ENCODE measurements at regions not wholly inside any gene's neighbourhood (a gene's known extent, or its start where the extent isn't known, plus 50 kb on each side); places are given as distances from the start of the nearest gene placed in this dataset.

DNA sequence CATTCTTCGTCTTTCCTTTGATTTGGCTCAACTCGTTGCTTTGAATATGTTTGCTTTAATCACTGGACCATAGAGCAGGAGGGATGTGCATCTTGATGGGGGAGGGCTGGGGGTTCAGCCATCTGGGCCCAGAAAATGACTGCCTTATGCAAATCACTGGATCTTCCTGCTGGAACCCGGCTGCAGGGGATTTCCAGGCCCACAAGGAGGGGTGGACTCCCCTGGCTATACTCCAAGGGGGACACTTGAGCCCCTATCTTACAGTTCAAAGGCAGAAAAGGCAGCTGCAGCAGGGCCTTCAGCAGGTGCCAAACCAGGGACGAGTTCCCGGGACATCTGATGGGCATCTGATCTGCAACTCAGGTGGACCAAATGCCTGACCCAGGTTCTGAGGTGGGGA is 122.5 kb downstream of the DICER1 start:
- Mint-ChIP-seq H3K4me1 (peaks cover 0 to 9% (median 1%) of the 10 kb centered on the region in 3 donors), H3K4me3 (peak overlapping the region in 1 of 4 donors; percentile 19), H3K27me3 (peaks cover under 1% of the 10 kb centered on the region), H3K9me3 (peaks cover 0 to 2% (median 2%) of the 10 kb centered on the region in 3 donors), H3K36me3 (no peaks in the 10 kb centered on the region), H3K27ac (no peak overlapping the region)

DNA sequence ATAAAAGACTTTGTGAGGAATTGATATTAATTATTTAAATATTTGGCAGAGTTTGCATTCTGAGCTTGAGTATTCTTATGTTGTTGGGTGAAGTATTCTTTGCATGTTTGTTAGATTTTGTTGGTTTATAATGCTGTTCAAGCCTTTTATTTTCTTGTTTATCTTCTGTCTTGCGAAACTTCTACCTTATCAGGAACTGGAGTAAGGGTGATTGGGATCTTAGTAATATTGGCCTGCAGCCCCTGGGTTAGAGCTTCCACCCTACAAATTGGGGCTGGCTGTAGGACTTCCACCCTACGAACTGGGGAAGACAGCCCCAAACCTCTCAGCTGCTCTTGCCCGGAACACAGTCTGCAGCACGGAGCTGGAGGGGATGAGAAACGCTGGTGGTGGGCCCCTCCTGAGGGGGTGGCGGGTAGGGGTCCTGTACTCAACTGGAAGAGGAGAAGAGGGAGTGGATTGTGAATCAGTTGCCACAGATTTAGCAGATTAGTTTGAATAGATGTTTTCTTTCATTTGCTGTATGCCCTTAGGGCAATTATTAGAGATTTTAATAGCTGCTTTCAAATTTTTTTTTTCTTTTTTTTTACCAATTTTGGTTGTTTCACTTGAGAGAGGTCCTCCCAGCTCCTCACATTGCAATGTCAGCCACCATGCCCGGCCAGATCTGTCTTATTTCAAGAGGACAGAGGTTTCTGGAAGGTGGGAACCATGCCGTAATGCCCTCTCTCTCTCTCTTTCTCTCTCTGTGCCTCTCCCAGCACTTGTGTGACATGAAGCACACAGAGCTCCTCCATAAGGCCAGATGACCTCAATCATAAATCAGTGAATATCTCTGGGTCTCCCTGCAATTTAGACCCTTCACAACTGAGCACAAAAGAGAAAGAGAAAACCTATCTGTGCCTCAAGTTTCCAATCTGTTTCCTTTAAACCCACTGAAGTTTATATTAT is 123.4 kb downstream of the DICER1 start:
- Mint-ChIP-seq H3K27me3 (no peaks in the 10 kb centered on the region), H3K27ac (no peak overlapping the region), H3K4me1 (peaks cover 0 to 9% (median 1%) of the 10 kb centered on the region in 3 donors), H3K9me3 (peaks cover 2 to 7% (median 5%) of the 10 kb centered on the region in 3 donors), H3K36me3 (no peaks in the 10 kb centered on the region), H3K4me3 (peak overlapping the region in 1 of 4 donors; percentile 24)

- Mint-ChIP-seq H3K27me3 (peaks cover 2% of the 10 kb centered on the region), H3K4me1 (peaks cover 0 to 9% (median 1%) of the 10 kb centered on the region in 3 donors), H3K27ac (no peak overlapping the region), H3K36me3 (no peaks in the 10 kb centered on the region), H3K4me3 (no peak overlapping the region), H3K9me3 (peaks cover 2 to 7% (median 5%) of the 10 kb centered on the region in 3 donors)
Measured at GRCh38 chr14:95033031-95033430, 124.3 kb downstream of the DICER1 start.

- peaks cover 0 to 9% (median 7%) of the 10 kb centered on the region in 3 donors for H3K9me3 Mint-ChIP-seq
- no peak overlapping the region for H3K27ac Mint-ChIP-seq
- H3K4me3 Mint-ChIP-seq: no peak overlapping the region
- peaks cover 2% of the 10 kb centered on the region for H3K27me3 Mint-ChIP-seq
- no peaks in the 10 kb centered on the region for H3K4me1 Mint-ChIP-seq
- H3K36me3 Mint-ChIP-seq: peaks cover 2% of the 10 kb centered on the region
Measured at GRCh38 chr14:95026851-95027463, 130.4 kb downstream of the DICER1 start.

DNA sequence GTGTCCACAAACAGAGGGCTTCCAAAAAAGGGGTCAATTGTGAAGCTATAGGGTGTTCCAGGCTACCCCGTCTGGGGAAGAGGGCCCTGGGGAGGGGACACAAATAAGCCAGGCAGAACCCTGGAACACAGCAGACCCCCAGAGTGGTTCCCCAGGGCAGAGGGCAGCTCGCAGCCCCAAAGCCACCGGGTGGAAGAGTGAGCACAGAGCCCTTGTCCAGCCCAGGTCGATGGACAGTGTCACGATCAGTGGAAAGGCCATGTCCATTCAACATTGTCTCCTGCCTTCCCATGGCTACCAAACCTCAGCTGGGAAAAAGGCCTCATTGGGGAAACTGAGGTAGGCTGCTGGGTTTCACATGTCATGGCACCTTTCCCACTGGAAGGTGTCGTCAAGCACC is 131.4 kb downstream of the DICER1 start:
- Mint-ChIP-seq H3K27ac (no peak overlapping the region), H3K4me1 (no peaks in the 10 kb centered on the region), H3K9me3 (peaks cover 0 to 15% (median 9%) of the 10 kb centered on the region in 3 donors), H3K4me3 (no peak overlapping the region), H3K36me3 (peaks cover 2% of the 10 kb centered on the region), H3K27me3 (peaks cover 2% of the 10 kb centered on the region)

DNA sequence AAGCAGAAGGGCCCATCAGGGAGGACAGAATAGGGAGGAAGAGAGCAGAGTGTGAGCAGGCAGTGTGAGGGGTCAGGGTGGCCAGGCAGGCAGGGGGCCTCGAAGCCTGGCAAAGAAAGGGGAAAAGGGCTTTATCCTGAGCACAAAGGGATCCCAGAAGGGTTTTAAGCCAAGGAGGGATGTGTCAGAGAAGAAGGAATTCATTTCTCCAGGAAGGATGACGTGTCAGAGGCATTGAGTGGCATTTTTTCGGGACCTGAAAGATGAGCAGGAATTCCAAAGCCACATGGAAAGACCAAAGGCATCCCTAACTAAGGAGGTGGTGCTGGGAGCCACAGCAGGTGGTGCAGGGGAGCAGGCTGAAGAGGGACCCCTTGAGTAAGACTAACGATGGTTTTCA is 132.1 kb downstream of the DICER1 start:
- peaks cover 2% of the 10 kb centered on the region for H3K36me3 Mint-ChIP-seq
- H3K27me3 Mint-ChIP-seq: peaks cover 2% of the 10 kb centered on the region
- H3K9me3 Mint-ChIP-seq: peaks cover 0 to 15% (median 7%) of the 10 kb centered on the region in 3 donors
- no peaks in the 10 kb centered on the region for H3K4me1 Mint-ChIP-seq
- H3K27ac Mint-ChIP-seq: no peak overlapping the region
- no peak overlapping the region for H3K4me3 Mint-ChIP-seq

- Mint-ChIP-seq H3K4me1 (no peaks in the 10 kb centered on the region), H3K27me3 (peaks cover 2% of the 10 kb centered on the region), H3K27ac (no peak overlapping the region), H3K4me3 (no peak overlapping the region), H3K9me3 (peaks cover 0 to 14% (median 7%) of the 10 kb centered on the region in 3 donors), H3K36me3 (peaks cover 2% of the 10 kb centered on the region)
Measured at GRCh38 chr14:95024380-95024779, 132.9 kb downstream of the DICER1 start.

GRCh38 chr14:95023886-95024285 is 133.4 kb downstream of the DICER1 start:
- Mint-ChIP-seq H3K27me3 (peaks cover 2% of the 10 kb centered on the region), H3K4me3 (no peak overlapping the region), H3K27ac (no peak overlapping the region), H3K36me3 (peaks cover 2% of the 10 kb centered on the region), H3K9me3 (peaks cover 0 to 10% (median 2%) of the 10 kb centered on the region in 3 donors), H3K4me1 (no peaks in the 10 kb centered on the region)

DNA sequence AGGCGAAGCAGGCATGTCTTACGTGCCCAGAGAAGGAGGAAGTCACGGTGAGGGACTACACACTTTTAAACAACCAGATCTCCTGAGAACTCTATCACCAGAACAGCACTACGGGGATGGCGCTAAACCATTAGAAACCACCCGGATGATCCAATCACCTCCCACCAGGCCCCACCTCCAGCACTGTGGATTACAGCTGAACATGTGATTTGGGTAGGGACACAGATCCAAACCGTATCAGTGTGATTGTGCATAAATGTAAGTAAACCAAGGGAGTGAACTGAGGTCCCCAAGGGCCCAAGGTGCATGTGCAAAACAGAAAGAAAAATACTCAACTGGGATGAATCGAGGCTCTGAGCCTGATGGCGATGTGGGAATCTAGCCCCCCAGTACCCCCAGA is 134.2 kb downstream of the DICER1 start:
- Mint-ChIP-seq H3K27ac (no peak overlapping the region), H3K36me3 (peaks cover 2% of the 10 kb centered on the region), H3K4me3 (no peak overlapping the region), H3K4me1 (no peaks in the 10 kb centered on the region), H3K9me3 (peaks cover 0 to 10% (median 2%) of the 10 kb centered on the region in 3 donors), H3K27me3 (peaks cover under 1% of the 10 kb centered on the region)

DNA sequence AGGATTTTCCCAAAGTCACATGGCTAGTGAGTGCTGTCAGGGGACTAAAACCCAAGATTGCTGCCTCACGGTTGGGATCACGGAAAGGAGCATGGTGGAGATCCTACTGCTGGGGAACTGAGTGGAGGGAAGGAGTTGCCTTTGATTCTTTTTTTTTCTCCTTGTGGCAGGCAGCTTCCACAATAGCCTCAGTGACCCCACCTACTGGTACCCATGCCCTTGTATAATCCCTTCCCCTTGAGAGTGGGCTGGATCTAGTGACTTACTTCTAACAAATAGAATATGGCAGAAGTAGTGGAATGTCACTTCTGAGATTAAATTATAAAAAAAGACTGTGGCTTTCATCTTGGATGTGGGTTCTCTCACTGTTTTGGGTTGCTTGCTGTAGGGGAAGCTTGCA is 135.7 kb downstream of the DICER1 start:
- no peaks in the 10 kb centered on the region for H3K4me1 Mint-ChIP-seq
- peaks cover 2% of the 10 kb centered on the region for H3K36me3 Mint-ChIP-seq
- no peaks in the 10 kb centered on the region for H3K27me3 Mint-ChIP-seq
- H3K9me3 Mint-ChIP-seq: peaks cover 0 to 10% (median 0%) of the 10 kb centered on the region in 3 donors
- no peak overlapping the region for H3K4me3 Mint-ChIP-seq
- H3K27ac Mint-ChIP-seq: no peak overlapping the region

DNA sequence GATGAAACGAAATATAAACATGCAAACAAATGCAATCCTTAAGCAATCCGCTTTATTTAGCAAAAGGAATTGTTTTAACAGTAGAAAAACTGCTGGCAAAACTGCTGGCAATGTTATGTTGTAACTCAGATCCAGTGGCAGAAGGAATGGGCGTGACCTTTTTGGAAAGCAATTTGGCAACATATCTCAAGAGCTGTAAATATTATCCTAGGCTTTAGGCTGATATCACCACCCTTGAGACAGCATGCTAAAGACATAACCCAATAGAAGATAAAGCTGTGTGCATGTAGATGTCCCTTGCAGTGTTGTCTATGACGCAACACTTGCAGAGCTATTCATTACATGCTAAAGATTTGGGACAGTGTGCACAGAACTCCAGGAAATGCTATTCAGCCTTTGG is 138.5 kb downstream of the DICER1 start:
- Mint-ChIP-seq H3K4me3 (no peak overlapping the region), H3K9me3 (peaks cover 0 to 15% (median 2%) of the 10 kb centered on the region in 3 donors), H3K27ac (no peak overlapping the region), H3K36me3 (peaks cover 2% of the 10 kb centered on the region), H3K4me1 (no peaks in the 10 kb centered on the region), H3K27me3 (no peaks in the 10 kb centered on the region)

GRCh38 chr14:95015046-95015445 is 142.3 kb downstream of the DICER1 start:
- H3K36me3 Mint-ChIP-seq: no peaks in the 10 kb centered on the region
- no peaks in the 10 kb centered on the region for H3K4me1 Mint-ChIP-seq
- H3K4me3 Mint-ChIP-seq: no peak overlapping the region
- H3K27ac Mint-ChIP-seq: no peak overlapping the region
- peaks cover 0 to 5% (median 2%) of the 10 kb centered on the region in 3 donors for H3K9me3 Mint-ChIP-seq
- H3K27me3 Mint-ChIP-seq: peaks cover 3% of the 10 kb centered on the region

GRCh38 chr14:95014036-95014435 is 143.3 kb downstream of the DICER1 start:
- peaks cover 0 to 5% (median 2%) of the 10 kb centered on the region in 3 donors for H3K9me3 Mint-ChIP-seq
- H3K27ac Mint-ChIP-seq: no peak overlapping the region
- no peak overlapping the region for H3K4me3 Mint-ChIP-seq
- no peaks in the 10 kb centered on the region for H3K4me1 Mint-ChIP-seq
- no peaks in the 10 kb centered on the region for H3K36me3 Mint-ChIP-seq
- peaks cover 3% of the 10 kb centered on the region for H3K27me3 Mint-ChIP-seq

- no peak overlapping the region for H3K4me3 Mint-ChIP-seq
- H3K27ac Mint-ChIP-seq: no peak overlapping the region
- H3K4me1 Mint-ChIP-seq: no peaks in the 10 kb centered on the region
- peaks cover 0 to 5% (median 2%) of the 10 kb centered on the region in 3 donors for H3K9me3 Mint-ChIP-seq
- H3K36me3 Mint-ChIP-seq: no peaks in the 10 kb centered on the region
- H3K27me3 Mint-ChIP-seq: peaks cover 10% of the 10 kb centered on the region
Measured at GRCh38 chr14:95011445-95012006, 145.8 kb downstream of the DICER1 start.

Measured in IgD-negative memory B cell (primary cell).